HepG2 (cell line): ENCODE measurements at regions not wholly inside any gene's neighbourhood (a gene's known extent, or its start where the extent isn't known, plus 50 kb on each side); places are given as distances from the start of the nearest gene placed in this dataset.

Experiments used
- CTCF ChIP-seq: sonication (generic); formaldehyde crosslinking; IDR thresholded peaks from 2 replicates; pipeline ENCODE4 v1.5.0; 2020; ENCODE audit warnings: mild to moderate bottlenecking, missing genetic modification reagents, moderate library complexity
- FOXA1 ChIP-seq, 2 experiments: fragments of 450-650 bp in 1 of 2; sonication (generic) in 1 of 2; formaldehyde crosslinking in 1 of 2; IDR thresholded peaks; 2 replicates each; pipeline versions ENCODE4 v1.4.0 to v1.6.1; 2016 to 2020; ENCODE audit warnings: missing genetic modification reagents in 1 of 2
- NPAS2 ChIP-seq: sonication (generic); formaldehyde crosslinking; IDR thresholded peaks from 2 replicates; pipeline ENCODE4 v1.8.0; 2022; ENCODE audit warnings: mild to moderate bottlenecking, missing genetic modification reagents, borderline replicate concordance
- PHF20 ChIP-seq: sonication (generic); formaldehyde crosslinking; IDR thresholded peaks from 2 replicates; pipeline ENCODE4 v1.5.0; 2020; ENCODE audit warnings: mild to moderate bottlenecking, missing genetic modification reagents
- POLR2A ChIP-seq, 2 experiments: IDR thresholded peaks; 2 replicates each; pipeline ENCODE4 v1.6.1; 2011; ENCODE audit warnings: low read depth in 2 of 2, low read length in 2 of 2, mild to moderate bottlenecking in 1 of 2, moderate library complexity in 1 of 2; ENCODE audit not compliant: insufficient read depth in 1 of 2
- POLR2G ChIP-seq: fragments of 200-400 bp; formaldehyde crosslinking; IDR thresholded peaks from 2 replicates; pipeline ENCODE4 v1.6.1; 2018; ENCODE audit warnings: mild to moderate bottlenecking, low read depth, low read length, moderate library complexity
- PTBP1 ChIP-seq: fragments of 200-400 bp; formaldehyde crosslinking; IDR thresholded peaks from 2 replicates; pipeline ENCODE4 v1.6.1; 2018; ENCODE audit warnings: low read length, low read depth; ENCODE audit not compliant: poor library complexity, severe bottlenecking
- TBP ChIP-seq: sonication (generic); formaldehyde crosslinking; IDR thresholded peaks from 2 replicates; pipeline ENCODE4 v1.5.0; 2020; ENCODE audit warnings: missing genetic modification reagents
- ZBTB10 ChIP-seq: sonication (generic); formaldehyde crosslinking; IDR thresholded peaks from 2 replicates; pipeline ENCODE4 v1.4.0; 2020; ENCODE audit warnings: missing genetic modification reagents, borderline replicate concordance
- ZBTB49 ChIP-seq: sonication (generic); formaldehyde crosslinking; IDR thresholded peaks from 2 replicates; pipeline ENCODE4 v1.4.0; 2020; ENCODE audit warnings: missing genetic modification reagents, borderline replicate concordance
- ZNF224 ChIP-seq: sonication (generic); formaldehyde crosslinking; IDR thresholded peaks from 2 replicates; pipeline ENCODE4 v1.5.0; 2020; ENCODE audit warnings: mild to moderate bottlenecking, missing genetic modification reagents

GRCh38 chr10:29150010-29150409, 138.9 kb upstream of the LYZL1 start:
- no peak for TF ChIP-seq ZBTB49
- no peak for TF ChIP-seq NPAS2 (CRISPR knock-in tag)
- TF ChIP-seq ZNF224 (CRISPR knock-in tag), result no peak
- no peak for TF ChIP-seq CTCF
- no peak for TF ChIP-seq FOXA1 (IDR thresholded peaks at IDR 0.05)
- TF ChIP-seq FOXA1 (CRISPR knock-in tag; IDR thresholded peaks at IDR 0.05), result no peak
- no peak for TF ChIP-seq ZBTB10
- TF ChIP-seq TBP, result no peak
- TF ChIP-seq PTBP1, result no peak
- no peak for TF ChIP-seq PHF20 (CRISPR knock-in tag)
- TF ChIP-seq POLR2G, result no peak
- TF ChIP-seq POLR2A (IDR thresholded peaks at IDR 0.05; ENCODE audit: insufficient read depth in 1 of 2, low read depth in 2 of 2, low read length in 2 of 2), result no peak
